Vagina (tissue), 2 donors: ENCODE measurements at regions not wholly inside any gene's neighbourhood (a gene's known extent, or its start where the extent isn't known, plus 50 kb on each side); places are given as distances from the start of the nearest gene placed in this dataset.

Experiments
- POLR2A ChIP-seq, 2 donors: fragments of 450-650 bp; IDR thresholded peaks; one replicate each; pipeline ENCODE4 v1.6.1; 2017; ENCODE audit warnings: antibody characterized with exemption in 2 of 2, mild to moderate bottlenecking in 2 of 2, moderate library complexity in 2 of 2
- POLR2AphosphoS5 ChIP-seq, 2 donors: sonication (generic); formaldehyde crosslinking; IDR thresholded peaks; one replicate each; pipeline ENCODE4 v1.9.0; 2017; ENCODE audit warnings: antibody characterized with exemption in 2 of 2, mild to moderate bottlenecking in 2 of 2, low read depth in 1 of 2; ENCODE audit not compliant: insufficient read depth in 1 of 2
- TF ChIP-seq, protein P1 (sequence below), 3 experiments: fragments of 450-650 bp in 2 of 3; fragments of 200-600 bp in 1 of 3; sonication (generic) in 1 of 3; IDR thresholded peaks; one replicate each; pipeline ENCODE4 v1.5.1; 2017 to 2019; ENCODE audit warnings: antibody characterized with exemption in 3 of 3, mild to moderate bottlenecking in 2 of 3, moderate library complexity in 2 of 3

DNA sequence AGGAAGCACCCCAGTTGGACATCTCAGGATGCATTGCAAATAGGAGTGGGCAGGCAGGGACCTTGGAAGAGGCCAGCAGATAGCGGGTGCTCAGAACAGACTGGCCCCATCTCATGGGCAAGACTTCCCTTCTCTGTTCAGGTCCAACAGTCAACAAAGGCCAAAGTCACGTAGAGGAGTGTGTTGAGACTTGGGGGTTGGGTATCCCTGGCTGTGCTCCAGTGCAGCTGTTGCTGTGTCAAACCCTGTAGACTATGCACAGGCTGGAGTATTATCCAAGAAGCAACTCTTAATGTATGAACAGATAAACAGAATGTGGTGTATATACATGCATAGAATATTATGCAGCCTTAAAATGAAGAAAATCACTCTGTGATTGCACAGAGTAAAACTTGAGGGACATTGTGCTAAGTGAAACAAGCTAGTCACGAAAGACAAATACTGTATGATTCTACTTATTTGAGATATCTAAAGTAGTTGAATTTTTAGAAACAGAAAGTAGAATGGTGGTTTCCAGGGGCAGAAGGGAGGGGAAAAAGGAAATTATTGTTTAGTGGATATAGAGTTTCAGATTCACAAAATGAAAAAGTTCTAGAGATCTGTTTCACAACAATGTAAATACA lies 192.1 kb upstream of the LCORL start:
- TF ChIP-seq POLR2A (IDR thresholded peaks at IDR 0.05), result no peak
- TF ChIP-seq, protein P1, sequence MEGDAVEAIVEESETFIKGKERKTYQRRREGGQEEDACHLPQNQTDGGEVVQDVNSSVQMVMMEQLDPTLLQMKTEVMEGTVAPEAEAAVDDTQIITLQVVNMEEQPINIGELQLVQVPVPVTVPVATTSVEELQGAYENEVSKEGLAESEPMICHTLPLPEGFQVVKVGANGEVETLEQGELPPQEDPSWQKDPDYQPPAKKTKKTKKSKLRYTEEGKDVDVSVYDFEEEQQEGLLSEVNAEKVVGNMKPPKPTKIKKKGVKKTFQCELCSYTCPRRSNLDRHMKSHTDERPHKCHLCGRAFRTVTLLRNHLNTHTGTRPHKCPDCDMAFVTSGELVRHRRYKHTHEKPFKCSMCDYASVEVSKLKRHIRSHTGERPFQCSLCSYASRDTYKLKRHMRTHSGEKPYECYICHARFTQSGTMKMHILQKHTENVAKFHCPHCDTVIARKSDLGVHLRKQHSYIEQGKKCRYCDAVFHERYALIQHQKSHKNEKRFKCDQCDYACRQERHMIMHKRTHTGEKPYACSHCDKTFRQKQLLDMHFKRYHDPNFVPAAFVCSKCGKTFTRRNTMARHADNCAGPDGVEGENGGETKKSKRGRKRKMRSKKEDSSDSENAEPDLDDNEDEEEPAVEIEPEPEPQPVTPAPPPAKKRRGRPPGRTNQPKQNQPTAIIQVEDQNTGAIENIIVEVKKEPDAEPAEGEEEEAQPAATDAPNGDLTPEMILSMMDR (IDR thresholded peaks at IDR 0.05), result no peak
- TF ChIP-seq POLR2AphosphoS5 (IDR thresholded peaks at IDR 0.05; ENCODE audit: insufficient read depth in 1 of 2, low read depth in 1 of 2), result no peak
